Right lobe of liver (tissue), 6 donors: ENCODE measurements at regions not wholly inside any gene's neighbourhood (a gene's known extent, or its start where the extent isn't known, plus 50 kb on each side); places are given as distances from the start of the nearest gene placed in this dataset.

Experiments
- ATAC-seq, 4 donors: fragments of 200-7000 bp; cut with Tn5 transposase; one replicate each; pipeline ENCODE4 v1.9.1; 2020; ENCODE audit warnings: mild to moderate bottlenecking in 4 of 4, moderate library complexity in 4 of 4
- DNase-seq, 3 donors: peaks; one replicate each; pipeline ENCODE4 v3.0.0-alpha.2; 2020
- H3K27ac ChIP-seq, 3 donors: fragments of 200-600 bp; one replicate each; pipeline ENCODE4 v1.8.0; 2022
- H3K27me3 ChIP-seq, 2 donors: fragments of 200-600 bp; one replicate each; pipeline ENCODE4 v1.8.0; 2022
- H3K36me3 ChIP-seq, 4 donors: fragments of 200-600 bp; sonication (generic) in 1 of 4; one replicate each; pipeline versions ENCODE4 v1.5.1 to v1.8.0; 2017 to 2022; ENCODE audit warnings: control low read depth in 1 of 4
- H3K4me1 ChIP-seq, 4 donors: fragments of 200-600 bp; sonication (generic) in 1 of 4; one replicate each; pipeline versions ENCODE4 v1.5.1 to v1.8.0; 2017 to 2022; ENCODE audit warnings: control low read depth in 1 of 4
- H3K4me3 ChIP-seq, 3 donors: fragments of 200-600 bp; one replicate each; pipeline ENCODE4 v1.8.0; 2022
- H3K9me3 ChIP-seq, 4 donors: fragments of 200-600 bp; sonication (generic) in 1 of 4; one replicate each; pipeline versions ENCODE4 v1.5.1 to v1.8.0; 2017 to 2022; ENCODE audit warnings: control low read depth in 1 of 4
- POLR2A ChIP-seq: fragments of 450-650 bp; IDR thresholded peaks from one replicate; pipeline ENCODE4 v1.6.1; 2017; ENCODE audit warnings: antibody characterized with exemption, mild to moderate bottlenecking
- WGBS: methylation state at CpG from one replicate; pipeline ENCODE4 v1.1.6; 2018; ENCODE audit warnings: low coverage, low lambda C conversion rate; ENCODE audit not compliant: insufficient coverage; ENCODE audit errors: missing lambda C conversion rate; 5-methylcytosine and 5-hydroxymethylcytosine counted together
- intact Hi-C, 2 donors: fragments of 100-400 bp; cut with DNase I; formaldehyde crosslinking; loops; one replicate each; pipeline versions ENCODE4 v1.11.2 to v1.14.1; 2022
- TF ChIP-seq, protein P1 (sequence below), 4 donors: fragments of 200-600 bp in 3 of 4; fragments of 450-650 bp in 1 of 4; IDR thresholded peaks; one replicate each; pipeline versions ENCODE4 v1.5.1 to v1.8.0; 2016 to 2022; ENCODE audit warnings: antibody characterized with exemption in 4 of 4, mild to moderate bottlenecking in 2 of 4
- donor health status: DM: no; HTN: yes; CAD: no.
- donor health status: DM: no; HTN: no; CAD: no.
- donor health status: DM: no; HTN: no; CAD: no.
- donor health status: DM: no; HTN: yes; CAD: no.
- donor health status: DM: no; HTN: yes; CAD: no.

DNA sequence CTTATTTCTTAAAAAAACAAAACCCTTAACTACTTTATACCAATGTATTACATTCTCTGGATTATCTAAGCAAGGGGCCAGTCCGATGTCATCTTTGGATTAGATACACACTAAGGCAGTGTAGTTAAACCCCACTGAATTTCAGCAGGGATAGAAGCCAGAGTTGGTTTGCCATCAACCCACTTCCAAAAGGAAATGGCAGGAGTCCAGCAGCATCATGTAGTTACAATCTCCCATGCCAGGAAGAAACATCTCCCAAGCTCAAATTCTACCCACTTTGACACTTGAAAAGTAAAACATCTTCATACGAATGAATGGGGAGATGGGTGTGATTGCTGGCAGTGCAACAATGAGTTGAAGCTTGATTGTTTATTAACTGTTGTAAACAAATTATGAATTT lies 203.5 kb upstream of the PLXNC1 start:
- ATAC-seq (no peak), DNase-seq (no peak)
- TF ChIP-seq, protein P1, sequence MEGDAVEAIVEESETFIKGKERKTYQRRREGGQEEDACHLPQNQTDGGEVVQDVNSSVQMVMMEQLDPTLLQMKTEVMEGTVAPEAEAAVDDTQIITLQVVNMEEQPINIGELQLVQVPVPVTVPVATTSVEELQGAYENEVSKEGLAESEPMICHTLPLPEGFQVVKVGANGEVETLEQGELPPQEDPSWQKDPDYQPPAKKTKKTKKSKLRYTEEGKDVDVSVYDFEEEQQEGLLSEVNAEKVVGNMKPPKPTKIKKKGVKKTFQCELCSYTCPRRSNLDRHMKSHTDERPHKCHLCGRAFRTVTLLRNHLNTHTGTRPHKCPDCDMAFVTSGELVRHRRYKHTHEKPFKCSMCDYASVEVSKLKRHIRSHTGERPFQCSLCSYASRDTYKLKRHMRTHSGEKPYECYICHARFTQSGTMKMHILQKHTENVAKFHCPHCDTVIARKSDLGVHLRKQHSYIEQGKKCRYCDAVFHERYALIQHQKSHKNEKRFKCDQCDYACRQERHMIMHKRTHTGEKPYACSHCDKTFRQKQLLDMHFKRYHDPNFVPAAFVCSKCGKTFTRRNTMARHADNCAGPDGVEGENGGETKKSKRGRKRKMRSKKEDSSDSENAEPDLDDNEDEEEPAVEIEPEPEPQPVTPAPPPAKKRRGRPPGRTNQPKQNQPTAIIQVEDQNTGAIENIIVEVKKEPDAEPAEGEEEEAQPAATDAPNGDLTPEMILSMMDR (IDR thresholded peaks at IDR 0.05), result no peak
- TF ChIP-seq POLR2A, result no peak
- H3K4me1 ChIP-seq, result no peaks in the 10 kb centered on the region
- H3K27ac ChIP-seq, result no peak overlapping the region
- no peaks in the 10 kb centered on the region for H3K9me3 ChIP-seq
- H3K36me3 ChIP-seq, result no peaks in the 10 kb centered on the region
- H3K27me3 ChIP-seq, result no peaks in the 10 kb centered on the region
- 89% methylated on average over 2 of the region's 2 CpGs for WGBS
- intact Hi-C loops, result no loop called here
- H3K4me3 ChIP-seq, result no peak overlapping the region

DNA sequence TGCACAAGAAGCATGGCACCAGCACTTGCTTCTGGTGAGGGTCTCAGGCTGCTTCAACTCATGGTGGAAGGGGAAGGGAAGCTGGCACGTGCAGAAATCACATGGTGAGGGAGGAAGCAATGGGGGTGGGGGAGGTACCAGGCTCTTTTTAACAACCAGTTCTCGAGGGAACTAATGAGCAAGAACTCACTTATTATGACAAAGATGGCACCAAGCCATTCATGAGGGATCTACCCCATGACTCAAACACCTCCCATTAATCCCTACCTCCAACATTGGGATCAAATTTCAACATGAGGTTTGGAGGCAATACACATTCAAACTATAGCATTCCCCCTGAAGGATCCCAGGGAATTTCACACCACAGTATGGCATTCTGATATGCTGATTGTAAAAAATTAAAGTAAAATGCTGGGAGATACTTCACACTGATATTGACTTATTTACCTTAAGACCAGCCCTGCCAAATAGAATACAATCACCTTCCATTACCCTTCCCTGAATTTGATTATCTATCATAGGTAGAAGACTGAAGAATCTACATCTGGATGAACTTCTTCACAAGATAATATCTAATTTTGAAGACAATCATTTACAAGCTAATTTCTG lies 201.7 kb upstream of the PLXNC1 start:
- TF ChIP-seq, protein P1 (IDR thresholded peaks at IDR 0.05), result no peak
- no peak for TF ChIP-seq POLR2A
- intact Hi-C loops, result no loop called here
- 0% methylated on average over 1 of the region's 2 CpGs for WGBS
- no peak for ATAC-seq
- Histone ChIP-seq H3K4me3 (no peak overlapping the region), H3K9me3 (no peaks in the 10 kb centered on the region), H3K27me3 (no peaks in the 10 kb centered on the region), H3K36me3 (no peaks in the 10 kb centered on the region), H3K4me1 (no peaks in the 10 kb centered on the region), H3K27ac (no peak overlapping the region)
- DNase-seq, result no peak

DNA sequence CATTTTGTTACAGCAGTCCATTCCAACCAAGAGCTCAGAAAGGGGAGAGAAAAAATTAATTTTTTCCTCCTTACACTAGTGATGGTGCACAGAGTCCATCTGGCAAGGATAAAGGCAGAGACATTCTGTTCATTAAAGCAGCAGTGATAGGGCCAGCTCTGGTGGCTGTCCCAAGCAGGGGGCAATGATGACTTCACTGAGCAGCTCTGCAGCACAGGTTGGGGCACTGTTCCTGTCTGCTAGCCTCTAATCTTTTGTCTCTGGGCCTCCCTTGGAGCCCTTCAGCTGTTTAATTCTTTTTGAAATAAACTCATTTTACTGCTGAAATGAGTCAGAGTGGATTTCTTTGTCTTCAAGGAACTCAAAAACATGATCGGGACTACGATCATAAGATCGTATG lies 200.9 kb upstream of the PLXNC1 start:
- Histone ChIP-seq H3K4me3 (no peak overlapping the region), H3K9me3 (no peaks in the 10 kb centered on the region), H3K27me3 (no peaks in the 10 kb centered on the region), H3K4me1 (no peaks in the 10 kb centered on the region), H3K36me3 (no peaks in the 10 kb centered on the region), H3K27ac (no peak overlapping the region)
- ATAC-seq, result no peak
- intact Hi-C loops, result no loop called here
- TF ChIP-seq, protein P1 (IDR thresholded peaks at IDR 0.05), result no peak
- no peak for TF ChIP-seq POLR2A
- no peak for DNase-seq
- WGBS, result 91% methylated on average over 3 of the region's 3 CpGs

DNA sequence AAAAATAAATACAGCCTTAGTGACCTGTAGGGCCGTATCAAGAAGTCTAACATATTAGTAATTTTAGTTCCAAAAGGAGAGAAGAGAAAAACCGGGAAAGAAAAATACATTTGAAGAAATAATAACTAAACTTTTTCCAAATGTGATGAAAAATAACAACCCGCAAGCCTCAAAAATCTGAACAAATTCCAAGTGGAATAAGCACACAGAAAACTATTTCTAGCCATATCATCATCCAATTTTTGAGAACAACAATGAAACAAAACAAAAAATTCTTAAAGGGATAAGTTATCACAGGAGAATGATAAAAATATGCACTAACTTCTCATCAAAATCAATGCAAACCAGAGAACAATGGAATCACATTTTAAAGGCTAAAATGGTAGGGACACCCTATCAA lies 198.1 kb upstream of the PLXNC1 start:
- WGBS, result 89% methylated on average over 3 of the region's 3 CpGs
- TF ChIP-seq, protein P1 (IDR thresholded peaks at IDR 0.05), result no peak
- no peak for TF ChIP-seq POLR2A
- no peak for DNase-seq
- no peak for ATAC-seq
- Histone ChIP-seq H3K9me3 (no peaks in the 10 kb centered on the region), H3K36me3 (no peaks in the 10 kb centered on the region), H3K4me1 (no peaks in the 10 kb centered on the region), H3K27me3 (no peaks in the 10 kb centered on the region), H3K27ac (no peak overlapping the region), H3K4me3 (no peak overlapping the region)
- intact Hi-C loops, result no loop called here
